Gastroesophageal sphincter (tissue), 4 donors: ENCODE measurements at regions not wholly inside any gene's neighbourhood (a gene's known extent, or its start where the extent isn't known, plus 50 kb on each side); places are given as distances from the start of the nearest gene placed in this dataset.
"Not testable (repeated sequence)": the region's sequence is repeated elsewhere in the genome, so short reads cannot be mapped to it uniquely, and the experiment has no call there.

Experiments used
- ATAC-seq: fragments of 150-250 bp; one replicate; pipeline ENCODE4 v1.9.1; 2016; ENCODE audit warnings: mild to moderate bottlenecking, moderate library complexity
- H3K27ac ChIP-seq, 4 donors: fragments of 200-600 bp; sonication (generic) in 3 of 4; 1 replicate in 3 of 4; 2 replicates in 1 of 4; pipeline ENCODE4 v1.5.1; 2016 to 2019
- H3K27me3 ChIP-seq: fragments of 200-600 bp; sonication (generic); one replicate; pipeline ENCODE4 v1.5.1; 2019
- H3K36me3 ChIP-seq, 2 donors: fragments of 200-600 bp; sonication (generic); one replicate each; pipeline ENCODE4 v1.5.1; 2019; ENCODE audit warnings: control low read depth in 1 of 2
- H3K4me1 ChIP-seq, 3 donors: fragments of 200-600 bp; sonication (generic); 1 replicate in 2 of 3; 2 replicates in 1 of 3; pipeline ENCODE4 v1.5.1; 2016 to 2019; ENCODE audit warnings: control low read depth in 2 of 3
- H3K4me3 ChIP-seq, 2 donors: fragments of 200-600 bp; sonication (generic); one replicate each; pipeline ENCODE4 v1.5.1; 2019; ENCODE audit warnings: mild to moderate bottlenecking in 1 of 2, moderate library complexity in 1 of 2
- H3K9me3 ChIP-seq, 3 donors: fragments of 200-600 bp; sonication (generic); one replicate each; pipeline ENCODE4 v1.5.1; 2017 to 2019; ENCODE audit warnings: control low read depth in 2 of 3
- CTCF ChIP-seq, 4 experiments: fragments of 200-600 bp in 2 of 4; fragments of 450-650 bp in 2 of 4; sonication (generic) in 1 of 4; IDR thresholded peaks; one replicate each; pipeline ENCODE4 v1.5.1; 2017 to 2019; ENCODE audit warnings: antibody characterized with exemption in 4 of 4, mild to moderate bottlenecking in 2 of 4, moderate library complexity in 2 of 4
- EP300 ChIP-seq: sonication (generic); formaldehyde crosslinking; IDR thresholded peaks from one replicate; pipeline ENCODE4 v1.6.1; 2017; ENCODE audit warnings: antibody characterized with exemption, mild to moderate bottlenecking
- POLR2A ChIP-seq, 2 donors: fragments of 450-650 bp; IDR thresholded peaks; one replicate each; pipeline ENCODE4 v1.6.1; 2017; ENCODE audit warnings: antibody characterized with exemption in 2 of 2, mild to moderate bottlenecking in 2 of 2, moderate library complexity in 1 of 2
- POLR2AphosphoS5 ChIP-seq: sonication (generic); formaldehyde crosslinking; IDR thresholded peaks from one replicate; pipeline ENCODE4 v1.6.1; 2017; ENCODE audit warnings: antibody characterized with exemption
- WGBS, 2 donors: methylation state at CpG; one replicate each; pipeline ENCODE4 v1.1.5; 2018; ENCODE audit warnings: low coverage in 1 of 2; 5-methylcytosine and 5-hydroxymethylcytosine counted together

GRCh38 chr2:219875036-219875435, 247.6 kb downstream of the SLC4A3 start:
- Histone ChIP-seq H3K27ac (no peak overlapping the region), H3K9me3 (no peaks in the 10 kb centered on the region), H3K36me3 (no peaks in the 10 kb centered on the region), H3K27me3 (no peaks in the 10 kb centered on the region), H3K4me3 (no peak overlapping the region), H3K4me1 (no peaks in the 10 kb centered on the region)
- no peak for ATAC-seq
- whole genome bisulfite sequencing, 2 donors = 100% methylated on average over 1 of the region's 1 CpG
- TF ChIP-seq POLR2AphosphoS5 = no peak
- TF ChIP-seq POLR2A (IDR thresholded peaks at IDR 0.05) = no peak
- no peak for TF ChIP-seq CTCF (IDR thresholded peaks at IDR 0.05)
- no peak for TF ChIP-seq EP300

GRCh38 chr2:219875986-219876385, 248.6 kb downstream of the SLC4A3 start:
- not testable (repeated sequence) for ATAC-seq, H3K36me3 ChIP-seq, H3K9me3 ChIP-seq, H3K27ac ChIP-seq, H3K4me1 ChIP-seq, H3K4me3 ChIP-seq, H3K27me3 ChIP-seq
- WGBS, 2 donors = 83 to 97% methylated on average over 1 to 3 of the region's 3 CpGs

- H3K27ac ChIP-seq = no peak overlapping the region
- H3K27me3 ChIP-seq = peaks cover 4% of the 10 kb centered on the region
- H3K4me3 ChIP-seq = no peak overlapping the region
- TF ChIP-seq POLR2A (IDR thresholded peaks at IDR 0.05) (no peak), EP300 (no peak), POLR2AphosphoS5 (no peak), CTCF (IDR thresholded peaks at IDR 0.05) (no peak)
- WGBS, 2 donors = 78 to 94% methylated on average over 3 to 4 of the region's 4 CpGs
- H3K4me1 ChIP-seq = no peaks in the 10 kb centered on the region
- no peaks in the 10 kb centered on the region for H3K9me3 ChIP-seq
- no peak for ATAC-seq
- H3K36me3 ChIP-seq = no peaks in the 10 kb centered on the region
Observed at GRCh38 chr2:219876931-219877330, 249.5 kb downstream of the SLC4A3 start.

GRCh38 chr2:219877728-219878127, 250.3 kb downstream of the SLC4A3 start:
- Histone ChIP-seq H3K9me3 (no peaks in the 10 kb centered on the region), H3K27ac (no peak overlapping the region), H3K4me3 (no peak overlapping the region), H3K4me1 (no peaks in the 10 kb centered on the region), H3K27me3 (peaks cover 9% of the 10 kb centered on the region), H3K36me3 (no peaks in the 10 kb centered on the region)
- TF ChIP-seq POLR2AphosphoS5 = no peak
- no peak for TF ChIP-seq POLR2A (IDR thresholded peaks at IDR 0.05)
- TF ChIP-seq EP300 = no peak
- TF ChIP-seq CTCF (IDR thresholded peaks at IDR 0.05) = no peak
- ATAC-seq = no peak
- WGBS, 2 donors = 42% methylated on average over 5 of the region's 5 CpGs; no CpG with 5 or more reads in 1 of the 2 donors

- Histone ChIP-seq H3K27me3 (peaks cover 9% of the 10 kb centered on the region), H3K4me1 (no peaks in the 10 kb centered on the region), H3K36me3 (no peaks in the 10 kb centered on the region), H3K4me3 (no peak overlapping the region), H3K27ac (no peak overlapping the region), H3K9me3 (no peaks in the 10 kb centered on the region)
- 76 to 92% methylated on average over 5 of the region's 5 CpGs for WGBS, 2 donors
- TF ChIP-seq CTCF (IDR thresholded peaks at IDR 0.05) (no peak), EP300 (no peak), POLR2AphosphoS5 (no peak), POLR2A (IDR thresholded peaks at IDR 0.05) (no peak)
- ATAC-seq = no peak
Observed at GRCh38 chr2:219878516-219878915, 251.1 kb downstream of the SLC4A3 start.
